ENCODE measurements at regions not wholly inside any gene's neighbourhood (a gene's known extent, or its start where the extent isn't known, plus 50 kb on each side); places are given as distances from the start of the nearest gene placed in this dataset.

DNA sequence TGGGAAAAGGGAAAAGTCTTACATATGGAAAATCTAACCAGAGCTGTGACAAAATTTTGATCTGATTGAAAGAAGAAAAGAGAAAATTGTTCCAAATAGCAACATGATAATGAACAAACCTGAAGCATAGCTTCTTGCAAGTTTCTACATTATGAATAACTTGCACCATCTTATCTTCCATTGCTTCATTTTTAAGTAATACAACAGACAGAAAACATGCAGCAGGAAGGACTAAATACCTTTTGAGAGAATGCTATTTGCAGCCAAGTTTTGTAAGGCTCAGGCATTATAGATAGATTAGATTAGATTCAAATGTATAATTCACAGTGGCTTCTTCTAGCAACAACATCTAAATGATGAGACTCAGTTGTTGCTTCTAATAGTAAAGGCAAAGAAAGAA lies 441.4 kb downstream of the AEBP2 start:
- no peak for TF ChIP-seq EZH2phosphoT487 (IDR thresholded peaks at IDR 0.05; ENCODE audit: borderline replicate concordance, low read depth, low read length)
- TF ChIP-seq, protein P1, sequence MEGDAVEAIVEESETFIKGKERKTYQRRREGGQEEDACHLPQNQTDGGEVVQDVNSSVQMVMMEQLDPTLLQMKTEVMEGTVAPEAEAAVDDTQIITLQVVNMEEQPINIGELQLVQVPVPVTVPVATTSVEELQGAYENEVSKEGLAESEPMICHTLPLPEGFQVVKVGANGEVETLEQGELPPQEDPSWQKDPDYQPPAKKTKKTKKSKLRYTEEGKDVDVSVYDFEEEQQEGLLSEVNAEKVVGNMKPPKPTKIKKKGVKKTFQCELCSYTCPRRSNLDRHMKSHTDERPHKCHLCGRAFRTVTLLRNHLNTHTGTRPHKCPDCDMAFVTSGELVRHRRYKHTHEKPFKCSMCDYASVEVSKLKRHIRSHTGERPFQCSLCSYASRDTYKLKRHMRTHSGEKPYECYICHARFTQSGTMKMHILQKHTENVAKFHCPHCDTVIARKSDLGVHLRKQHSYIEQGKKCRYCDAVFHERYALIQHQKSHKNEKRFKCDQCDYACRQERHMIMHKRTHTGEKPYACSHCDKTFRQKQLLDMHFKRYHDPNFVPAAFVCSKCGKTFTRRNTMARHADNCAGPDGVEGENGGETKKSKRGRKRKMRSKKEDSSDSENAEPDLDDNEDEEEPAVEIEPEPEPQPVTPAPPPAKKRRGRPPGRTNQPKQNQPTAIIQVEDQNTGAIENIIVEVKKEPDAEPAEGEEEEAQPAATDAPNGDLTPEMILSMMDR (conservative IDR thresholded peaks at IDR 0.05; ENCODE audit: low read length) = no peak
